GM18909 (cell line): ENCODE measurements at regions not wholly inside any gene's neighbourhood (a gene's known extent, or its start where the extent isn't known, plus 50 kb on each side); places are given as distances from the start of the nearest gene placed in this dataset.
"Not testable (repeated sequence)": the region's sequence is repeated elsewhere in the genome, so short reads cannot be mapped to it uniquely, and the experiment has no call there.

Experiments used
- ATAC-seq: cut with Tn5 transposase; IDR thresholded peaks from one replicate; pipeline ENCODE4 v1.9.1; 2021; ENCODE audit warnings: mild to moderate bottlenecking; ENCODE audit not compliant: unreplicated experiment, poor library complexity

DNA sequence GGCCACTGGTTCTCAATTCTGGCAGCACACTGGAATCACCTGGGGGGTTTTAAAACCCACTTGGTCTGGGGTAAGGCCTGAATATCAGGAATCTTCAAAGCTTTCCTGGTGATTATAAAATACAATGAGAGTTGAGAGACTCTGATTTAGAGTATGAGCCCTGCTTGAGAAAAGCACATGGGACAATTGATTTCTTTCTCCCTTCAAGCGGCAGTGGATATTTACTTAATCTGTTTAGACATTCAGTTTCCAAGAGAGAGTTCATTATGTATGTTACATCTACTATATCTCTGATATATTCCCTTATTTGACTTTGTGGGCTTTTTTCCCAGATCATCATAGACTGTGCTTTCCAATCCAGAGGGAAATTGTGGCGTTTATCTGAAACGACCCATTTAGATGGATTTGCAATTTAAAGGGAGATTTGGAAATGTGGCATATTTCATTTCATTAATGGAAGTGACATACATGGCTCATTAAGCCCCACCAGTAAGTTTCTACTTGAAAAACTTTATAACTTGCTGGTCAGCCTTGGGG lies 171.2 kb upstream of the PFN2 start:
- ATAC-seq = no peak

DNA sequence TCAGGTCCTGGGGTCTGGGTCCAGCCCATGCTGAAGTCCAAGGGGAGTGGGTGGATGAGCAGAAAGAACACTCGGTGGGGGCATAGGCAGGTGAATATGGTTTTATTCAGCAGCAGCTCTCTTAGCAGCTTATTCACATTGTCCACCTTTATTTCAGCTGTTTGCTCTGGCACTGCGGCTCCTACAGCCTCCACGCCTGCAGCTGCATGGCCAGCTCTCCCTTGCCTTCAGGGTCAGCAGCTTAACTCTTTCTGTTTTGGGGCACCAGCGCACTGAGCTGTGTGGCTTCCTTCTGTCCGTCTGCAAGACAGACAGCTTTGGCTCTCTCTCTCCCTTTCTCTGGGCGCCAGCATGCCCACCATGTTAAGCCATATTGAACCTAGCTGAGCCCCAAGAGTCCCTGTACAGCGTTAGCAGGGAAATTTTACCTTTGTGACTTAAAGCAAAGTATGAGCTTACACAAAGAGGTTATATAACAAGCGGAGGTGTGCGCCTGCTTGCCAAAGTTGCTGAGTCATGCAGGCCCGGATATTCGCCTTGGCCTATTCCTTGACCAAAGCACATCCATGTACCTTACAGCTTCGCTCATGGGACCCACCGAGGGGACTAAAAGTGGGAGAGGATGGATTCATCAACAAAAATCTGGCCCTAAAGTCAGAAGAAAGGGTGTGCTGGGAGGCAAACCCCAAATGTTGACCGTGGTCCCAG lies 170.1 kb upstream of the PFN2 start:
- no peak for ATAC-seq

DNA sequence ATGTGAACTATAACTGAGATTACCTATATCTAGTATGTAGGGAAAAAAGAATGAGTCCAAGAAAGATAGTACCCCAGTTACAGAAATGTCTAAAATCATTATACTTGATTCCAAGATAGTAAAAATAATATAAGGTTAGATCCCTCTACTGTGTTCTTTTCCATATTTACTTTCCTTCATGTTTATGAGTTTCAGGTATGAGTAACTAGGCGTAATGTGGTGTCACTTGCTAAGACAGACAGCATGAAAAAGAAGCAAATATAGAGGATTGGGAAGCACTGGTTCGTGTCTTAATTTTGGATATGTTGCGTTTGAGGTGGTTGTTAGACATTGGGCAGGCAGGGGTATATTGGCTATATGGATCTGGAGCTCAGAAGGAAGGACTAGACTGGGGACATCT lies 168.1 kb upstream of the PFN2 start:
- no peak for ATAC-seq

DNA sequence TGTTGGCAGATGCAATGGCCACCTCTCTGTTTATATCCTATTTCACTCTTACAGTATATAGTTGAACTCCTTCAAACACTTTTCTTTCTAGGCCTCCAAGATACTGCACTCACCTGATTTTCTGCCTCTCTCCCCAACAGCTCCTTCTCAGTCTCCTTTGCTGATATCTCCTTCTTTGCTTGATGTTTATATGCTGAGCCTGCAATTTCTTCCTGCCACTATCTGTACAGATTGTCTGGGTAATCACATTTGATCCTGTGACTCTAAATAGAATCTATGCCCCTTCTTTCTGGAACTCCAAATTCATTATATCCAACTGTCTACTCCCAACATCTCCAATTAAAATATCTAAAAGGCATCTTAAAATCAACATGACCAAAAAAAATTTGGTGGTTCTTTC lies 165.5 kb upstream of the PFN2 start:
- ATAC-seq = no peak

DNA sequence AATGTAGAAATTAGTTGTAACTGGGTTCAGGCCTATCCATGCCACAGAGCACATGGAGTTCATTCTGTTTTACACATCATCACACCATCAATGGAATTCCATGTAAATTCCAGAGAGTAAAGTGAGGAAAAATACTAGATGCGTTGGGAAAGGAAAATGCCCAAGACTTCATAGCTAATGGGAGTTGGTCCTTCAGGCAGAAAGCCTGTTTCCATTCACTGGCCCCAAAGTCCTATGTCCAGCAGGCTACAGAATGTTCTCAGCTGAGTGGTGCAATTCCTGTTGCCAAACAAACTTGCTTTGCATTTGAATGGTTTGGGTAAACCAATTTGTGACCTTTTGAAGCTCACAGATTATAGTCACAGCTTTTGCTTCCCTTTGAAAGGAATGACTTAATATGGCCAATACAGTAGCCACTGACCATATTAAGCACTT lies 164.6 kb upstream of the PFN2 start:
- ATAC-seq = no peak

DNA sequence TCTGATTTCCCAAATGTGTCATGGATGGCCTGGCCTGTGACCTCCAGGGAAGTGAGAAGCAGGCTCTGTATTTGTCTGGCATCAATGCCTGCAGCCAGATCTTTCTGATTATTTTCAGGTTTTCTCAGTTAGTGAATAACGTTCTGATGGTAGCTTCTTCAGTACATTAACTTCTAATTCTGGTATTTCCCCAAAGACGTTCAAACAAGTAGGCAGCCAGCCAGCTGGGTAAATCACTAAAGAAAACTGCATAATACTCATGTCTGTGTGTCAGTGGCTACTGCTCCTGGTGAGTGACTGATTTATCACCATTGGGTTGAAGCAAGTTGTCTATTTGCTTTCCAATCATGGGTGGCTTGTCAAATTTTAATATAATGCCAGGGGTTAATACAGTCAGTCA lies 162.6 kb upstream of the PFN2 start:
- no peak for ATAC-seq

DNA sequence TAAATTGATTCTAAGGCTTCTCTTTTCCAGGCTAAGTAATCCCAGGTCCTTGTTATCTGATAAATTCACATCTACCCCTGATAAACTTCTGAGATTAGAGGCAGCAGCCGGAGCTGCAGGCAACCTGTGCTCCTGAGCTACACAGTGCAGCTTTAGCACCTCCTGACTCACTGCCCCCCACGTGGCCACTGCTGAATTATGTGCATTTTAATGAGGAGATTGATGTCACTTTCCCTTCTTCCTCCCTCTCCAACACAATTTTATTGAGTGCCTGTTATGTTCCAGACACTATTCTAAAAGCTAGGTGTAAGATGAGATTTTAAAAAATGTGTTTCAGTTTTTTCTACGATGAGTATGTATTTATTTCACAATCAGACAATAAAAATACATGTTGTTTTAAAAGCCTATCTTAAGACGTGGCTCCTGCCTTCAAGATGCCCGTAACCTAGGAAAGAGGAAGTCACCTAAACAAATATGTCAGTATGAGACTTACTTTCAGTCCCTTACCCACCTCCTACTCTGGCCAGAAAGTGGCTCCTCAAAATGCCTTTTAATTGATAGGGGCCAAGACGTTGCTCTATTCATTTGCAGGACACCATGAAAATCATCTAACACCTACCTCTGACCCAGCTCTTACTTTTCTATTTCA lies 161.5 kb upstream of the PFN2 start:
- ATAC-seq = no peak

DNA sequence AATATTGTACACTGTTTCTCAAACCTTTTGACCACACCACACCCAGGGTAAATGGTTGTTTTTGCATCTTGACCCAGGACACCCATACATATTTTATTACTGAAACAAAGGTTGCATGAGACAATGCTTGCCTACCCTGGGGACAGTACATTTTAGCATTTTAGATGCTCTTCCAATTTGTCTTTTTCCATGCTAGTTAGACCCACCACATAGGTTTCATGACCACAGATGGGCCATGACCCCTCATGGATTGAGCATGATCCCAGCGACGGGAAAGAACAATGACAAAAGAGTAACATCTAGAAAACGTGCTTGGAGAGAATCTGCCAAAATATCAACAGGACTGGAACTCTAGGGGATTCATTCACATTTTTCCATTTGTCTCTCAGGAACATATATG lies 161.0 kb upstream of the PFN2 start:
- no peak for ATAC-seq

DNA sequence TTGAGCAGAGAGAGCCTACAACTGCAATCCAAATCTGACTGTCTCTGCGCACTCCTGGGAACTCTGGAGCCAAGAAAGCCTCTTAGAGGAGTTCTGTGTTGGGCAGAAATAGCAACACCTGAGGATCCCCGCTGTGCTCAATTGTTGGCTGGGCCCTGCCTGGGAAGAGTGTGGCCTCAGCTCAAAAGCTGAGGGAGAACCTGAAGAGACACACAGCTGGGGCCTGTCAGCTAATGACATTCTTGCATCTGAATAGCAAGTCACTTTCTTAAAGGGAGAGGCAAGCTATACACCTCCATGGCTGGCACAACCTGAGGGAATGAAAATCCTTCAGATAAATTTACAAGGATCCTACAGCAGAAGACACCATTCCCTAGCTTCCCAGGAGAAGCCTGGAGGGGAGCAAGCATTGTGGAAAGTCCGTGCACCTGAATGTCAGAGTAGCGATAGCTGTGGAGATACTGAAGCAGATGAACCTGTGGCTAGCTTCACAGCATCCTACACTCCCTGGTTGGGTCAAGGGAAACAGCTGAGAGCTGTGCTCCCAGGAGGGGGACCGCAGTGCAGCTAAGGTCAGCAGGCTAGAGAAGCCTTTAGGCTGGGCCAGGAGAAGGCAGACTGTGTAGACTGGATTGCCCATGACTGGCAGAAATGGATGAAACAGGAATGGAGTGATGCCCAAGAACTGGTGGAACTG lies 159.9 kb upstream of the PFN2 start:
- no peak for ATAC-seq

DNA sequence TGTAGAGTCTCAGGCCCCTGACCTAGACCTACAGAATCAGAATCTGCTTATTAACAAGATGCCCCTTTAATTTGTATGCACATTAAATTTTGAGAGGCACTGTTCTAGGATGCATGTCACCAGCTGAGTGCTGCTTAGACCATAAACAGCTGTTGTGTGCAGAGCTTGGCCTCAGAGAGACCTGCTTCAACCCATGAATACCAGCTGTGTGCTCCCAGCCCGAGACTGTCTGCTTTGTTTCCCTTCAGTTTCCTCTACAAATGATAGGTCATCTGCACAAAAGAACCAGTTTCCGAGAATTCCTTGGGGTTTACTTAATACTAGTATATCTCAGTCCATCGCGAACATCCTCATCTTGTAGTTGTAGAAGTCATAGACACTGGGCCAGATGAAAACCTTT lies 158.5 kb upstream of the PFN2 start:
- no peak for ATAC-seq

DNA sequence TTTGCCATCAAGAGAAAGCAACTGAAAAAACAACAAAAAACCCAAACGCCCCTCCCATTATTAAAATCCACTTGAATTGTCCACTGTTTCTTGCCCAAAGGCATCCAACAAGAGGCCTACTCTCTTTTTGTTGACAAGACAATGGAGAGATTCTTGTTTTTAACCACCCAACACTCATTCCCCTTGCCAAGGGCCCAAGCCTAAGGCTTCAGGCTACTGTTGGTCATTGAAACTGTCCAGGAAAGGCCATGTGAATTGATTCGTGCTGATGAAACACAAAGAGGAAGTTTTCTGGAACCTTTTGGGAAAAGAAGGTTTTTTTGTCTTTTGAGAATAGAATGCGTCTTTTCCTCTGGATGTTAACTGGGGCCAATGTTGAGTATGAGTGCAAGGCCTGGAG lies 157.4 kb upstream of the PFN2 start:
- ATAC-seq = no peak

DNA sequence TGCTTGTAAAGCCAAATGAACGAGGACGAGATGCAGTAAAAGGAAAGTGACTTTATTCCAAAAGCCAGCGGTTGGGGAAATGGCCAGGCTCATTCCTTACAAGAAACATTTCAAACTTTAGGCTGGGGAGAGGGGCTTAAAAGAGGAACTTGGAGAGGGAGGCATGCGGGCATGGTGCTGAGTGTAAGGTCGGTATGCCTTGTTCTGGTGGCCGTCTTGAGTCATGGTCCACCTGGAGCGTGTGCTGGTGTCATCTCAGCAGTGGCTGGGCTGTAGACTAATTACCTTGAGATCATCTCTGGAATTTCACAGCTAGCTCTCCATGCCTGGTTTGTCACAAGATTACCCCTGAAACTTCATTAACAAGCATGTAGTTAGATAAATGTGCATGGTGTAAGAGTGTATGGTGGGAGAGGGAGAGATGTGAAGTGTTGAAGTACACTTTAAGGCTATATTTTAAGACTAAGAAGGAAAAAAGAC lies 156.4 kb upstream of the PFN2 start:
- ATAC-seq = no peak

DNA sequence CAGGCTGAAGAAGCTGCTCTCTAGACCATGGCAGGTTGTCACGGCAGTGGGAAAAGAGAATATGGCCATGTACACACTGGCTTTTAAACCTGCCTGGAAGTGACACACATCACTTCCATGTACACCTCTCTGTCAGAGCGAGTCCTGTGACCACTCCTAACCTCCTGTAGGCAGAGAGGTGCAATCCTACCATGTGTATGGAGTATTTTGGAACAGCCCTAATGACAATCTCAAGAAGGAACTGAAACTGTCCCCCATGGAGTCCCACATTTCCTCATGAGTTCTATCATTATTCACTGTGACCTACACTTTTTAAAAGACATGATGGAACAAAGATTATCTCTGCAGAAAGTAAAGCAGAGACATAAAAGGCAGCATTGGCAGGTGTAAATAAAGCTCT lies 153.4 kb upstream of the PFN2 start:
- ATAC-seq = no peak

DNA sequence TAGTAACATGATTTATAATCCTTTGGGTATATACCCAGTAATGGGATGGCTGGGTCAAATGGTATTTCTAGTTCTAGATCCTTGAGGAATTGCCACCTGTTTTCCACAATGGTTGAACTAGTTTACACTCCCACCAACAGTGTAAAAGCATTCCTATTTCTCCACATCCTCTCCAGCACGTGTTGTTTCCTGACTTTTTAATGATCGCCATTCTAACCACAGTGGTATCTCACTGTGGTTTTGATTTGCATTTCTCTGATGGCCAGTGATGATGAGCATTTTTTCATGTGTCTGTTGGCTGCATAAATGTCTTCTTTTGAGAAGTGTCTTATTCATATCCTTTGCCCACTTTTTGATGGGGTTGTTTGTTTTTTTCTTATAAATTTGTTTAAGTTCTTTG lies 152.6 kb upstream of the PFN2 start:
- ATAC-seq = not testable (repeated sequence)

DNA sequence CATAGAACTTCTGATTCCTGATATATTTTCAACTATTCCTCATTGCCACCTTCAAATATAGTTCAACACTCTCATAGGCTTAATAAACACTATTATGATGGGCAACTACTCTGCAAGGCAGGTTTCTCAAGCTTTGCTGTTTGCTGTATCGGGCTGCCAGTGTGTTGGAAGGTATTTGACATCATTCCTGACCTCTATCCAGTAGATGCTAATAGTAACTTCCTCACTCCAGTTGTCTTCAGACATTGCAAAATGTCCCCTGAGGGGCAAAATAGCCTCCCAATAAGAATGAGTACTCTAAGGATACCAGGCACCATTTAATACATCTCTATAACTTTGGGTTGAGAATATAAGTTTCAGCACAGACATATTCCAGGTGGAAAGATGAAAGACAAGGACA lies 147.5 kb upstream of the PFN2 start:
- ATAC-seq = no peak

DNA sequence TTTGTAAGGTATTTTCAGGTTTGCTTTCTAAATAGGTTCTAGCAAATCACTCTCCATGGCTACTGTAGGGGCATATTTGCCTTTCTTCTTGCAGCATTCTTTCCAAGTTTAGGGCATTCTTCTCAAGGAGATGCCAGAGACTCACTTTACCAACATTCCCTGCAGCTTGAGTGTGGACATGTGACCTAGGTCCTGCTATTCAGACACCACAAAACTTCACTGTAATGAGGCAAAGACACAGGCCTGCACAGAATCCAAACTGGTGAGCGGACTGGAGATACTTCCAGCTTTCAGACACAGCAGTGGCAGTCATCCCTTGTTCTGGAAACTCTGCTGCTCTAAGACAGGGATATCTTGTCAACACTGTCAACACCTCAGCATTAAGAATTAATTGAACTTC lies 146.4 kb upstream of the PFN2 start:
- ATAC-seq = no peak

DNA sequence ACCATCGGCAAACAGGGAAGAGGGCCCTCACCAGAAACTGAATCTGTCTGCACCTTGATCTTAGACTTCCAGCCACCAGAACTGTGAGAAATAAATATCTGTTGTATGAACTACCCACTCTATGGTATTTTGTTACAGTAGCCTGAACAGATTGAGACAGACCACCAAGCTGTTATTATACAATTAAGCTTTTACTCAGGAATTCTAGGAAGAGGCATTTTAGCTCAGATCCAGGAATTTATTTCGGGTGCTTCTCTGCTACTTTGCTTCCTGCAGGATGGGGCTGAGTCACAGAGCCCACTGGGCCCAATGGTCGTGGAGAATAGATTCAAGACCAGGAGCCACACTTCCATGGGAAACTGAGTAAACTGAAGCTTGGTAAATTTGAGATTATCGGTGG lies 145.5 kb upstream of the PFN2 start:
- ATAC-seq = no peak

DNA sequence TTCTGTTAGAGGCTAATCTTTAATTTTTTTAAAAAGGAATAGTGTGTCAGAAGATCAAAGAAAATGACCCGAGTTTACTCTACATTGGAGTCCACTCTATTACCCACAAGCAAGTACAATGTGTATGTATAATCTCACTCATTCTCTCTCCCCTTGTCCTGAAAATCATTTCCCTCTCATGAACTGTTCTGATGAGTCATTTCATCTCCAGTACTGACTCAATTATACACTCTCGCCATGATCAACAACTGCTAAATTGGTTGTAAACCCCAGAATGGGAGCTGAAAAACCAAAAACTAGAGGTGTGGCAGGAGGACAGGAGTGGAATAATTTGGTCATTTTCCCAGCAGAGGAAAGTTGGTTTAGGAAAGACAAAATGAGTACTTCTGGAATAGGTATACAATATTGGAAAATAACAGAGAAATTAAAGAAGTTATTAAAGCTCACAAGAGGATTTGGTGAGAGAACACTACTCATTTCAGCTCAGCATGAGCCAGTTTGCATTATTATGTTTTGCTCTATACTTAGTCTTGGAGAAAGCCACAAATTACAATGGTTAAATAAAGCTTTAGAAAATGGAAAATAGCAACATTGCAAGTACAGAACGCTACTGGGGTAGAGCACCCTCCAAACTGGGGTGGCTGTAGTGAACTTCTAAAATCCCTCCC lies 144.3 kb upstream of the PFN2 start:
- ATAC-seq = peak; percentile 83

DNA sequence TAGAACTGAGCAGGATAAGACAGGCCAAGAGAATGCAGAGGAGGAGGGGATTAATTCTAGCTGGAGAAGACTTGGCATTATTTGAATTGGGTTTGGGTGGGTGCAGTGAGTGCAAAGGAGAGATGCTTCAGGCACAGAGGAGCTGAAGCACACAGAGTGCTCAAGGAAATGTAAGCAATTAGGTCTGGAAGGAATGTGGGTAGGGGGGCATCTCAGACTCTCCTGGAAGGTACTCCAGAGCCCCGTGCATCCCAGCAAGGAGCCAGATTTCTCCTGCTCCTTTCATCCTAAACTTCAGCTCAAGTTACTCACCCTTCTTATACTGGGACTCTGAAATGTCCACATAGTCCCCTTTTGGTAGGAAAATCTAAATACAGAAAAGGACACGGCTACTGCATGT lies 143.6 kb upstream of the PFN2 start:
- no peak for ATAC-seq

DNA sequence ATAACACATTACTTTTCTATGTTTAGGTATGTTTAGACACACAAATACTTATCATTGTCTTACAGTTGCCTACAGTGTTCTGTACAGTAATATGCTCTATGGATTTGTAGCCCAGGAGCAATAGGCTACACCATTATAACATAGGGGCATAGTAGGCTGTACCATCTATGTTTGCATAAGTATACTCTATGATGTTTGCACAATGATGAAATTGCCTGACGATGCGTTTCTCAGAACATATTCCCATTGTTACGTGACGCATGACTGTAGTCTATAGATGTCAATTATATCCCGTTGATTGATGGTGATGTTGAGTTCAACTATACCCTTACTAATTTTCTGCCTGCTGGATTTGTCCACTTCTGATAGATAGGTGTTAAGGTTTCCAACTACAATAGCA lies 139.4 kb upstream of the PFN2 start:
- no peak for ATAC-seq
